Fibroblast of pulmonary artery (primary cell): ENCODE measurements at regions not wholly inside any gene's neighbourhood (a gene's known extent, or its start where the extent isn't known, plus 50 kb on each side); places are given as distances from the start of the nearest gene placed in this dataset.
"Not testable (repeated sequence)": the region's sequence is repeated elsewhere in the genome, so short reads cannot be mapped to it uniquely, and the experiment has no call there.

Experiments
- DNase-seq: peaks from one replicate; pipeline ENCODE4 v3.0.0-alpha.2; 2010; ENCODE audit warnings: low read depth
- H3K4me3 ChIP-seq: replicated peaks from 2 replicates; pipeline ENCODE4 v1.5.1; 2011; ENCODE audit warnings: low read depth, mild to moderate bottlenecking, control low read depth, low read length, moderate library complexity
- TF ChIP-seq, protein P1 (sequence below): IDR thresholded peaks from 2 replicates; pipeline ENCODE4 v1.5.1; 2011; ENCODE audit warnings: mild to moderate bottlenecking, control low read depth, low read length, inconsistent platforms; ENCODE audit errors: missing control alignments

DNA sequence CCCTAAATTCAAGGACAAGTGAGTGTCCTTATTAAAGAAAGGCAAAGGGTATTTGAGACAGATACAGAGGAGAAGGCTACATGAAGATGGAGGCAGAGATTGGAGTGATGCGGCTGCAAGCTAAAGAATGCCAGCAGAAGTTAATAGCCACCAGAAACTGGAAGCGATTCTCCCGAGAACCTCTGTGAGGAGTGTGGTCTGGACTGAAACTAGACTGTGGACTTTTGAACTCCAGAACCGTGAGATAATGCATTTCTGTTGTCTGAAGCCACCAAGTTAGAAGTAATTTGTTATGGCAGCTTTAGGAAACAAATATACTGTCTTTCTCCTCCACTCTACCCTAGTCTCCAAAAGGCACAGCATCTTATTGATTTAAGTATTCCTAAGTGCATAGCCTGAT lies 80.3 kb upstream of the CREB5 start:
- TF ChIP-seq, protein P1, sequence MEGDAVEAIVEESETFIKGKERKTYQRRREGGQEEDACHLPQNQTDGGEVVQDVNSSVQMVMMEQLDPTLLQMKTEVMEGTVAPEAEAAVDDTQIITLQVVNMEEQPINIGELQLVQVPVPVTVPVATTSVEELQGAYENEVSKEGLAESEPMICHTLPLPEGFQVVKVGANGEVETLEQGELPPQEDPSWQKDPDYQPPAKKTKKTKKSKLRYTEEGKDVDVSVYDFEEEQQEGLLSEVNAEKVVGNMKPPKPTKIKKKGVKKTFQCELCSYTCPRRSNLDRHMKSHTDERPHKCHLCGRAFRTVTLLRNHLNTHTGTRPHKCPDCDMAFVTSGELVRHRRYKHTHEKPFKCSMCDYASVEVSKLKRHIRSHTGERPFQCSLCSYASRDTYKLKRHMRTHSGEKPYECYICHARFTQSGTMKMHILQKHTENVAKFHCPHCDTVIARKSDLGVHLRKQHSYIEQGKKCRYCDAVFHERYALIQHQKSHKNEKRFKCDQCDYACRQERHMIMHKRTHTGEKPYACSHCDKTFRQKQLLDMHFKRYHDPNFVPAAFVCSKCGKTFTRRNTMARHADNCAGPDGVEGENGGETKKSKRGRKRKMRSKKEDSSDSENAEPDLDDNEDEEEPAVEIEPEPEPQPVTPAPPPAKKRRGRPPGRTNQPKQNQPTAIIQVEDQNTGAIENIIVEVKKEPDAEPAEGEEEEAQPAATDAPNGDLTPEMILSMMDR: no peak
- no peak overlapping the region for H3K4me3 ChIP-seq
- DNase-seq: no peak

DNA sequence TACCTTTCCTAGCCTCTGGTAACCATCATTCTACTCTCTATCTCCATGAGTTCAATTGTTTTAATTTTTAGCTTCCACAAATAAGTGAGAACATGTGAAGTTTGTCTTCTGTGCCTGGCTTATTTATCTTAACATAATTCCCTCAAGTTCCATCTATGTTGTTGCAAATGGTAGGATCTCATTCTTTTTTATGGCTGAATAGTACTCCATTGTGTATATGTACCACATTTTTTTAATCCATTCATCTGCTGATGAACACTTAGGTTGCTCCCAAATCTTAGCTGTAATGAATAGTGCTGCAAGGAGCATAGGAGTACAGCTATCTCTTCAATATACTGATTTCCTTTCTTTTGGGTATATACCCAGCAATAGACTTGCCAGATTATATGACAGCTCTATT lies 78.8 kb upstream of the CREB5 start:
- DNase-seq, H3K4me3 ChIP-seq: not testable (repeated sequence)

DNA sequence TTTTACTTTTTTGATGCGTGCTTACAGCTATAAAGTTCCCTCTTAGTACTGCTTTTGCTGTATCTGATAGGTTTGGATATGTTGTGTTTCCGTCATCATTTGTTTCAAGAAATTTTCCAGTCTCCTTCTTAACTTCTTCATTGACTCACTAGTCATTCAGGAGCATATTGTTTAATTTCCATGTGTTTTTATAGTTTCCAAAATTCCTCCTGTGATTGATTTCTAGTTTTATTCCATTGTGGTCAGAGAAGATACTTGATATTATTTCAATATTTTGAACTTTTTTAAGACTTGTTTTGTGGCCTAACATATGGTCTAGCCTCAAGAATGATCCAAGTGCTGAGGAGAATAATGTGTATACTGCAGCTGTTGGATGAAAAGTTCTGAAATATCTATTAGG lies 75.5 kb upstream of the CREB5 start:
- TF ChIP-seq, protein P1: no peak
- no peak for DNase-seq
- H3K4me3 ChIP-seq: no peak overlapping the region

DNA sequence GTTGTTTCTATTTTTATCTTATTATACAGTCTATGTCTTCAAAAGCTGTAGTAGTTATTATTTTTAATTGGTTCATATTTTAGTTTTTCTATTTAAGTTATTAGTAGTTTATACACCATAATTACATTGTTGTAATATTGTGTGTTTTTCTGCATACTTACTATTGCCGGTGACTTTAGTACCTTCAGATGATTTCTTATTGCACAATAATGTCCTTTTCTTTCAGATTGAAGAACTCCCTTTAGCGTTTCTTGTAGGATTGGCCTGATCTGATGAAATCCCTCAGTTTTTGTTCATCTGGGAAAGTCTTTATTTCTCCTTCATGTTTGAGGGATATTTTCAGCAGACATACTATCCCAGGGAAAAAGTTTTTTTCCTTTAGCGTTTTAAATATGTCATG lies 74.3 kb upstream of the CREB5 start:
- H3K4me3 ChIP-seq: no peak overlapping the region
- TF ChIP-seq, protein P1: no peak
- DNase-seq: no peak

DNA sequence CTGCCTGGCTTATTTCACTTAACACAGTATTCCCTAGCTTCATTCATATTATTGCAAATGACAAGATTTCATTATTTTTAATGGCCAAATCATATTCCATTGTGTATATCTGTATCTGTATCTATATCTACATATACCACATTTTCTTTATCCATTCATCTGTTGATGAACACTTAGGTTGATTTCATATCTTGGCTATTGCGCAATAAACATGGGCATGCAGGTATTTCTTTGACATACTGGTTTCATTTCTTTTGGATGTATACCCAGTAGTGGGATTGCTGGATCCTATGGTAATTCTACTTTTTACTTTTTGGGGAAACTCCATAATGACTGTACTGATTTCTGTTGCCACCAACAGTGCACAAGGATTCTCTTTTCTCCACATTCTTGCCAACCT lies 68.9 kb upstream of the CREB5 start:
- H3K4me3 ChIP-seq: no peak overlapping the region
- TF ChIP-seq, protein P1: no peak
- no peak for DNase-seq

DNA sequence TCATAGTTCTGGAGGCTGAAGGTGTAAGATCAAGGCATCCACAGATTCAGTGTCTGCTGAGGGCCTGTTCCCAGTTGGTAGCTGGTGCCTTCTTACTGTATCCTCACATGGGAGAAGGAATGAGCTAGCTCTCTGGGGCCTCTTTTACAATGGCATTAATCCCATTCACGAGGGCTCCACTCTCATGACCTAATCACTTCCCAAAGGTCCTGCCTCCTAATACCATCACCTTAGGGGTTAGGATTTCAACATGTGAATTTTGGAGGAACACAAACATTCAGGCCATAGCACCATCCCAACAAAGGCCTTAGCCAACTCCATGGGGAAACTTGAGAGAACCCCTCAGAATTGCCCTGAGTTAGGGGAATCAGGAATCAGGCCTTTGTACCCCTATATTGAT lies 66.1 kb upstream of the CREB5 start:
- TF ChIP-seq, protein P1: no peak
- DNase-seq: no peak

DNA sequence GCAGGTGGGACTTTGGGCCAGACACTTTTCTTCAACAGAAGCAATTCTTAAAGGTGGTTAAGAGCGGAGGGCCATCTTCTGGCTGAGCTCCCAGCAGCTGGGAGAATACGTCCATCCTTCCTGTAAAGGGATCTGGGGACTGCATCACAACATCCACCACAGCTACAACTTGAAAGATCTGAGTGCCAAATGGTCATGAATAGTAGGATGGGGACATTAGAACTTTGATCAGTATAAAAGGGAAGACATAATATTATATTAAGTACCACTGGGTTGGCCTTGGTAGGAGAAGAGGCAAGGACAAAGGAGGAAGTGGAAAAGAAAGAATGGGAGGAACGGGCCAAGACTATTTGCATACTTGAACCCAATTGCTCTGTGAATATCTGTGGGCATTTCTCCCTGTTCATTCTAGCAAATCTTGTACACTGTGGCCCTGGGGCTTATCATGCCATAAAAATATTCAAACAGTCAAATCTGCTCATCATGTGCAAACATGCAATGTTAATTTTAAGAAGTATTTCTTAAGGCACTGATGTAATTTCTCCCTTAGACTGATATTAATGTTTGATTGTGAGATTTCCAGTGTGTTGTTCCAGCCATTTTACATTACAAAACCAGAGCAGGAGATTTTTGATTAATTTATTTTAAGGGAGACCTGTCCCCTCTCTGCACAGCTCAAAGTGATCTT lies 65.5 kb upstream of the CREB5 start:
- TF ChIP-seq, protein P1: no peak
- no peak for DNase-seq
- no peak overlapping the region for H3K4me3 ChIP-seq

More for the DNA sequence above, 66.1 kb upstream of the CREB5 start:
- H3K4me3 ChIP-seq: no peak overlapping the region
